Naive thymus-derived CD4-positive, alpha-beta T cell (primary cell): ENCODE measurements at regions not wholly inside any gene's neighbourhood (a gene's known extent, or its start where the extent isn't known, plus 50 kb on each side); places are given as distances from the start of the nearest gene placed in this dataset.

Experiments used
- ATAC-seq: fragments of 150-1000 bp; cut with Tn5 transposase; 2 replicates; pipeline ENCODE4 v1.10.0; 2021; ENCODE audit warnings: mild to moderate bottlenecking, moderate library complexity
- CTCF ChIA-PET: fragments of 350-600 bp; sonication (Branson Sonifier 250); formaldehyde crosslinking; loops from one replicate; lab custom pipeline; 2021; ENCODE audit warnings: antibody characterized with exemption; lab: Charles Lee
- POLR2A ChIA-PET: fragments of 350-600 bp; sonication (Branson Sonifier 250); formaldehyde crosslinking; loops from one replicate; lab custom pipeline; 2021; ENCODE audit warnings: antibody characterized with exemption, inconsistent platforms; lab: Charles Lee
- DNase-seq, 9 donors: peaks; one replicate each; pipeline versions ENCODE4 v3.0.0 to v3.0.0-alpha.2; 2020 to 2022; ENCODE audit warnings: mixed read lengths in 1 of 9
- H3K27ac ChIP-seq: one replicate; pipeline ENCODE4 v1.7.0; 2013; ENCODE audit warnings: mild to moderate bottlenecking, low read depth, low read length, moderate library complexity
- H3K27me3 ChIP-seq, 2 donors: one replicate each; pipeline ENCODE4 v1.7.0; 2013; ENCODE audit warnings: low read length in 2 of 2, mild to moderate bottlenecking in 2 of 2, moderate library complexity in 2 of 2; ENCODE audit not compliant: control insufficient read depth in 2 of 2, insufficient read depth in 2 of 2
- H3K36me3 ChIP-seq, 3 experiments: 1 replicate in 2 of 3; 2 replicates in 1 of 3; pipeline ENCODE4 v1.7.0; 2013; ENCODE audit warnings: low read length in 3 of 3, mild to moderate bottlenecking in 3 of 3, moderate library complexity in 1 of 3; ENCODE audit not compliant: insufficient read depth in 3 of 3, control insufficient read depth in 2 of 3
- H3K4me1 ChIP-seq, 2 donors: one replicate each; pipeline ENCODE4 v1.7.0; 2013; ENCODE audit warnings: low read length in 2 of 2, mild to moderate bottlenecking in 2 of 2, moderate library complexity in 1 of 2; ENCODE audit not compliant: control insufficient read depth in 2 of 2, insufficient read depth in 2 of 2
- H3K4me3 ChIP-seq: 2 replicates; pipeline ENCODE4 v1.7.0; 2013; ENCODE audit warnings: mild to moderate bottlenecking, low read length
- H3K9me3 ChIP-seq, 3 experiments: 1 replicate in 2 of 3; 2 replicates in 1 of 3; pipeline ENCODE4 v1.7.0; 2013; ENCODE audit warnings: low read length in 3 of 3; ENCODE audit not compliant: control insufficient read depth in 2 of 3
- H3K27ac Mint-ChIP-seq, 9 donors: one replicate each; pipeline ENCODE4 v1.8.0; 2020 to 2022; ENCODE audit warnings: mixed read lengths in 9 of 9, mild to moderate bottlenecking in 8 of 9, moderate library complexity in 5 of 9, inconsistent platforms in 2 of 9
- H3K27me3 Mint-ChIP-seq, 5 donors: one replicate each; pipeline ENCODE4 v1.8.0; 2021 to 2022; ENCODE audit warnings: mixed read lengths in 5 of 5, mild to moderate bottlenecking in 1 of 5
- H3K36me3 Mint-ChIP-seq, 5 donors: one replicate each; pipeline ENCODE4 v1.8.0; 2020 to 2022; ENCODE audit warnings: mixed read lengths in 5 of 5, mild to moderate bottlenecking in 3 of 5, inconsistent platforms in 1 of 5
- H3K4me1 Mint-ChIP-seq, 7 donors: one replicate each; pipeline ENCODE4 v1.8.0; 2020 to 2022; ENCODE audit warnings: mixed read lengths in 7 of 7, mild to moderate bottlenecking in 3 of 7, inconsistent platforms in 1 of 7
- H3K4me3 Mint-ChIP-seq, 10 donors: one replicate each; pipeline ENCODE4 v1.8.0; 2020 to 2022; ENCODE audit warnings: mild to moderate bottlenecking in 10 of 10, mixed read lengths in 10 of 10, moderate library complexity in 6 of 10, inconsistent platforms in 2 of 10
- H3K9me3 Mint-ChIP-seq, 11 donors: one replicate each; pipeline ENCODE4 v1.8.0; 2020 to 2022; ENCODE audit warnings: mixed read lengths in 11 of 11, mild to moderate bottlenecking in 4 of 11, inconsistent platforms in 1 of 11, moderate library complexity in 1 of 11
- intact Hi-C, 2 donors: fragments of 100-400 bp; cut with micrococcal nuclease; formaldehyde crosslinking; loops; one replicate each; pipeline ENCODE4 v1.15.1; 2023

GRCh38 chr11:130722401-130722800 is 193.9 kb downstream of the SNX19 start:
- Mint-ChIP-seq H3K4me1 (no peaks in the 10 kb centered on the region), H3K27me3 (peaks cover 0 to 27% (median 12%) of the 10 kb centered on the region in 5 donors), H3K27ac (no peak overlapping the region), H3K9me3 (peaks cover 0 to 2% (median 0%) of the 10 kb centered on the region in 11 donors), H3K36me3 (no peaks in the 10 kb centered on the region), H3K4me3 (no peak overlapping the region)
- H3K36me3 ChIP-seq = no peaks in the 10 kb centered on the region
- ChIA-PET CTCF (no interaction called here), POLR2A (no interaction called here)
- no peak for ATAC-seq
- intact Hi-C loops = no loop called here
- DNase-seq = no peak
- no peaks in the 10 kb centered on the region for H3K4me1 ChIP-seq
- H3K27ac ChIP-seq = no peak overlapping the region
- no peak overlapping the region for H3K4me3 ChIP-seq
- H3K9me3 ChIP-seq = no peaks in the 10 kb centered on the region
- H3K27me3 ChIP-seq = no peaks in the 10 kb centered on the region

- H3K27ac Mint-ChIP-seq = no peak overlapping the region
- H3K9me3 ChIP-seq = peaks cover 0 to 7% (median 0%) of the 10 kb centered on the region in 3 experiments
- no peak for ATAC-seq
- no peaks in the 10 kb centered on the region for H3K36me3 Mint-ChIP-seq
- intact Hi-C loops = no loop called here
- H3K4me3 ChIP-seq = no peak overlapping the region
- H3K4me3 Mint-ChIP-seq = no peak overlapping the region
- peaks cover 0 to 20% (median 7%) of the 10 kb centered on the region in 11 donors for H3K9me3 Mint-ChIP-seq
- H3K27me3 Mint-ChIP-seq = peaks cover 1 to 20% (median 14%) of the 10 kb centered on the region in 5 donors
- ChIA-PET CTCF (no interaction called here), POLR2A (no interaction called here)
- no peaks in the 10 kb centered on the region for H3K4me1 Mint-ChIP-seq
- DNase-seq = no peak
- H3K4me1 ChIP-seq = no peaks in the 10 kb centered on the region
- no peak overlapping the region for H3K27ac ChIP-seq
- no peaks in the 10 kb centered on the region for H3K36me3 ChIP-seq
- no peaks in the 10 kb centered on the region for H3K27me3 ChIP-seq
Observed at GRCh38 chr11:130725421-130726233, 190.7 kb downstream of the SNX19 start.

- CTCF ChIA-PET = no interaction called here
- ATAC-seq (no peak), DNase-seq (no peak)
- H3K27me3 ChIP-seq = no peaks in the 10 kb centered on the region
- H3K36me3 Mint-ChIP-seq = no peaks in the 10 kb centered on the region
- no peak overlapping the region for H3K4me3 ChIP-seq
- H3K4me3 Mint-ChIP-seq = no peak overlapping the region
- H3K27ac ChIP-seq = no peak overlapping the region
- POLR2A ChIA-PET = no interaction called here
- H3K4me1 Mint-ChIP-seq = no peaks in the 10 kb centered on the region
- no peaks in the 10 kb centered on the region for H3K36me3 ChIP-seq
- peaks cover 0 to 28% (median 15%) of the 10 kb centered on the region in 11 donors for H3K9me3 Mint-ChIP-seq
- H3K27ac Mint-ChIP-seq = no peak overlapping the region
- H3K4me1 ChIP-seq = no peaks in the 10 kb centered on the region
- peaks cover 1 to 20% (median 18%) of the 10 kb centered on the region in 5 donors for H3K27me3 Mint-ChIP-seq
- peaks cover 0 to 7% (median 0%) of the 10 kb centered on the region in 3 experiments for H3K9me3 ChIP-seq
- intact Hi-C loops = no loop called here
Observed at GRCh38 chr11:130726234-130727037, 189.8 kb downstream of the SNX19 start.

GRCh38 chr11:130727157-130728119 is 188.8 kb downstream of the SNX19 start:
- peaks cover 0 to 7% (median 0%) of the 10 kb centered on the region in 3 experiments for H3K9me3 ChIP-seq
- POLR2A ChIA-PET = no interaction called here
- no peak overlapping the region for H3K4me3 ChIP-seq
- peaks cover 1 to 26% (median 18%) of the 10 kb centered on the region in 5 donors for H3K27me3 Mint-ChIP-seq
- intact Hi-C loops = no loop called here
- H3K27me3 ChIP-seq = no peaks in the 10 kb centered on the region
- no peak overlapping the region for H3K27ac Mint-ChIP-seq
- H3K9me3 Mint-ChIP-seq = peaks cover 0 to 33% (median 16%) of the 10 kb centered on the region in 11 donors
- H3K27ac ChIP-seq = no peak overlapping the region
- no peaks in the 10 kb centered on the region for H3K36me3 ChIP-seq
- CTCF ChIA-PET = no interaction called here
- H3K36me3 Mint-ChIP-seq = no peaks in the 10 kb centered on the region
- H3K4me1 Mint-ChIP-seq = no peaks in the 10 kb centered on the region
- ATAC-seq (no peak), DNase-seq (no peak)
- H3K4me3 Mint-ChIP-seq = no peak overlapping the region
- H3K4me1 ChIP-seq = no peaks in the 10 kb centered on the region

- H3K27me3 ChIP-seq = no peaks in the 10 kb centered on the region
- Mint-ChIP-seq H3K4me3 (no peak overlapping the region), H3K4me1 (no peaks in the 10 kb centered on the region), H3K36me3 (no peaks in the 10 kb centered on the region), H3K9me3 (peaks cover 0 to 37% (median 16%) of the 10 kb centered on the region in 11 donors), H3K27ac (no peak overlapping the region), H3K27me3 (peaks cover 1 to 30% (median 10%) of the 10 kb centered on the region in 5 donors)
- no peaks in the 10 kb centered on the region for H3K4me1 ChIP-seq
- CTCF ChIA-PET = no interaction called here
- POLR2A ChIA-PET = no interaction called here
- DNase-seq = no peak
- no peaks in the 10 kb centered on the region for H3K36me3 ChIP-seq
- intact Hi-C loops = no loop called here
- ATAC-seq = no peak
- no peak overlapping the region for H3K27ac ChIP-seq
- H3K9me3 ChIP-seq = peaks cover 0 to 7% (median 0%) of the 10 kb centered on the region in 3 experiments
- H3K4me3 ChIP-seq = no peak overlapping the region
Observed at GRCh38 chr11:130728185-130729180, 187.8 kb downstream of the SNX19 start.
